H54 (cell line): ENCODE measurements at regions not wholly inside any gene's neighbourhood (a gene's known extent, or its start where the extent isn't known, plus 50 kb on each side); places are given as distances from the start of the nearest gene placed in this dataset.
A peak's percentile ranks its signal among the peaks of the same experiment; 100 is the strongest.
"Not testable (repeated sequence)": the region's sequence is repeated elsewhere in the genome, so short reads cannot be mapped to it uniquely, and the experiment has no call there.

Source experiments
- DNase-seq: peaks from one replicate; pipeline ENCODE4 v3.0.0; 2011; ENCODE audit warnings: low spot score, mixed read lengths; ENCODE audit not compliant: insufficient read length
- FAIRE-seq: peaks from 3 replicates; lab custom pipeline; 2011; peaks lifted over from hg19 to GRCh38; lab: Jason Lieb, UNC
- POLR2A ChIP-seq: IDR thresholded peaks from 2 replicates; pipeline ENCODE4 v1.6.1; 2011; ENCODE audit warnings: low read depth, mild to moderate bottlenecking, low read length

- FAIRE-seq (no peak), DNase-seq (no peak)
- TF ChIP-seq POLR2A: no peak
These were observed 495.4 kb downstream of the NAP1L3 start for GRCh38 chrX:93177930-93178329.

DNA sequence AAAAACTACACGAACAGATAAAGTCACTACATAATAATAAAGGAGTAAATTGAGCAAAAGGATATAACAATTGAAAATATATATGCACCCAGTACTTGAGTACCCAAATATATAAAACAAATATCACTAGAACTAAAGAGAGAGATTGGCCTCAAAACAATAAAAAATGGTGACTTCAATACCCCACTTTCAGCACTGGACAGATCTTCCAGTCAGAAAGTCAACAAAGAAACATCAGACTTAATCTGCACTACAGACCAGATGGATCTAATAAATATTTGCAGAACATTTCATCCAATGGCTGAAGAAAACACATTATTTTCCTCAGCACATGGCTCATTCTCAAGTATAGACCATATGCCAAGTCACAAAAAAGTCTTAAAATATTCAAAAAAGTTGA is 503.6 kb downstream of the NAP1L3 start:
- TF ChIP-seq POLR2A: no peak
- FAIRE-seq (no peak), DNase-seq (no peak)

GRCh38 chrX:93120805-93121204 is 552.6 kb downstream of the NAP1L3 start:
- TF ChIP-seq POLR2A: no peak
- DNase-seq (no peak), FAIRE-seq (no peak)

DNA sequence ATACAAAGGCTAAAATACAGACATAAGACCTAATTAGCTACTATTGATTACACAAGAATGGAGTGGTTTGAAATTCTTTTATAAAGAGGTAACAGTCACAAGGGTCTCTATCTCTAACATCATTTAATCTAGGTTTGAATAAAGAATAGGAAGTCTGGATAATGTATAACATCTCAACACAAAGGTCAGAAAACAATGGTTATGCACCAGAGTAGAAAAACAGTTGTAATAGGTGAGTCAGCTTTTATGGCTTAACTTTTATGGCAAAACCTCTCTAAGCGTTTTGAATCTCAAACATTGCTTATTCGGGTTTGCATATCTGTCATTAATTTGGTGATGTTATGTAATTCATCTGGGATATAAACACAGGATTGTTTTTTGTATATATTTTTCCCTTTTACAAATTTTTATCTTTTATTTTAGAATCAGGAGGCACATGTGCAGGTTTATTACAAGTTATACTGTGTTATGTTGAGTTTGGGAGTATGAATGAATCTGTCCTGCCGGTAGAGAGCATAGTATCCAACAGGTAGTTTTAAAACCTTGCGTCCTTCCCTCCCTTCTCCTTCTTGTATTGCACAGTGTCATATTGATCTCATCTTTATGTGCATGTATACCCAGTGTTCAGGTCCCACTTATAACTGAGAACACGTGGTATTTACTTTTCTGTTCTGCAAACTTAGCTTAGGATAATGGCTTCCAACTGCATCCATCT is 569.9 kb downstream of the NAP1L3 start:
- FAIRE-seq, DNase-seq: not testable (repeated sequence)

DNA sequence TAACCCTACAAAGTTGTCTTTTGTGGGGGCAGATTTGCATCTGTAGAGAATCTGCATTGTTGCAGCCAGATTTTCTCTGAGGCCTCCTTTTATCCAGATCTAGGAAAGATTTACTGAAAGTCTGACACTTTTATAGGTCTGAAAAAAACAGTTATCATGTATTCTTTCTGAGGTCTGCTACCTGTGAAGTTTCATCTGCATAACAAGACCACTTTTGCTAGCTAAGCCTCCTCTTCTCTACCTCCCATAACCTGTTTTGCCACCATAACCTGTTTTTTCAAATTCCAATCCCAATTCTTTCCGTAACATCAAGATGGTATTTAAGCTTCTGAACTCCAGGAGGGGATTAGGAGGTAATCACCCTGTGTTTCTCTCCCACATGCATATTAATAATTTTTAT is 577.8 kb downstream of the NAP1L3 start:
- DNase-seq: not testable (repeated sequence)
- peak; percentile 33 for FAIRE-seq

DNA sequence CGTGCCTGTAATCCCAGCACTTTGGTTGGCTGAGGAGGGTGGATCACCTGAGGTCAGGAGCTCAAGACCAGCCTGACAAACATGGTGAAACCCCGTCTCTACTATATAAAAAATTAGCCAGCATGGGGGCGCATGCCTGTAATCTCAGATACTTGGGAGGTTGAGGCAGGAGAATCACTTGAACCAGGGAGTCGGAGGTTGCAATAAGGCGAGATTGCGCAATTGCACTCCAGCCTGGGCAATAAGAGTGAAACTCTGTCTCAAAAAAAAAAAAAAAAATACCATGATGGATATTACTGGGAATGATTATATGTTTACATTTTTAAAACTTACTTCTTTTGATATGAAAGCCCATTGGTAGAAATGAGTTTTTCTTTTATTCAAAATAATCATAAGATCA is 594.5 kb downstream of the NAP1L3 start:
- FAIRE-seq, DNase-seq: not testable (repeated sequence)

DNA sequence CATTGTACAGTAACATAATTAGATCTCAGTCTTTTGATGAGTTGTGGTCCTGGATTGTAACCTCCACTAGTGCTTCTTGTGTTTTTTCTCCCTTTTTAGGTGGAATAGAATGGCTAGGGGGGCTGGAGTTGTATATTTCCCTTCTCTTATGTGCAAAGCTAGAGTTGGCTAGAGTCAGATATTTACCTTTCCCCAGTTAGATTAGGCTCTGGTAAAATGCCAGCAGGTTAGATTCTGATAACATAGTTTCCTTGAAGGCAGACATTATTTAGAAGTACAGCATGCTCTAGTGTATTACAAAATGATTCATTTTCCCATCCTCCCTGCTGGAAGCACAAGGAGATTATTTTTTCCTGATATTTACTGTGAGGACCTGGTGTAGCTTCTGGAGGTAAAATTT is 618.1 kb downstream of the NAP1L3 start:
- not testable (repeated sequence) for FAIRE-seq, DNase-seq

GRCh38 chrX:93019841-93020240 is 653.5 kb downstream of the NAP1L3 start:
- FAIRE-seq: peak; percentile 81
- DNase-seq: not testable (repeated sequence)

- FAIRE-seq: not testable (repeated sequence)
These were observed 658.8 kb downstream of the NAP1L3 start for GRCh38 chrX:93014481-93015030.

More at GRCh38 chrX:93014481-93015030, 658.8 kb downstream of the NAP1L3 start:
- DNase-seq: not testable (repeated sequence)
